HEK293 (cell line): ENCODE measurements at regions not wholly inside any gene's neighbourhood (a gene's known extent, or its start where the extent isn't known, plus 50 kb on each side); places are given as distances from the start of the nearest gene placed in this dataset.

ENCODE experiments used
- CTCF ChIA-PET: fragments of 350-600 bp; formaldehyde crosslinking; extraction: SDS; loops from one replicate; lab custom pipeline; 2021; ENCODE audit warnings: antibody characterized with exemption; lab: Yijun Ruan, JAX
- POLR2A ChIA-PET: fragments of 300-600 bp; formaldehyde crosslinking; extraction: SDS; loops from one replicate; lab custom pipeline; 2020; ENCODE audit warnings: antibody characterized with exemption, inconsistent platforms; lab: Yijun Ruan, JAX
- H3K27ac ChIP-seq: fragments of 200-500 bp; sonication (Bioruptor generic); 2 replicates; pipeline ENCODE4 v1.5.1; 2014; ENCODE audit warnings: low read depth, low read length, control low read depth, inconsistent platforms; ENCODE audit errors: extremely low read depth
- H3K36me3 ChIP-seq, 2 experiments: fragments of 200-500 bp in 1 of 2; sonication (Bioruptor generic) in 1 of 2; 1 replicate in 1 of 2; 2 replicates in 1 of 2; pipeline ENCODE4 v1.5.1; 2014 to 2017; ENCODE audit warnings: inconsistent platforms in 2 of 2, low read length in 2 of 2; ENCODE audit not compliant: control insufficient read depth in 2 of 2, insufficient read depth in 1 of 2
- H3K4me1 ChIP-seq: fragments of 200-500 bp; sonication (Bioruptor generic); 2 replicates; pipeline ENCODE4 v1.5.1; 2014; ENCODE audit warnings: mild to moderate bottlenecking, low read length, inconsistent platforms; ENCODE audit not compliant: control insufficient read depth, insufficient read depth
- H3K4me3 ChIP-seq: 2 replicates; pipeline ENCODE4 v1.5.1; 2011; ENCODE audit warnings: low read depth, mild to moderate bottlenecking, control low read depth, low read length, moderate library complexity
- H3K9me3 ChIP-seq: fragments of 200-500 bp; sonication (Bioruptor generic); 2 replicates; pipeline ENCODE4 v1.5.1; 2014; ENCODE audit warnings: low read depth, low read length, inconsistent platforms; ENCODE audit not compliant: control insufficient read depth, insufficient read depth
- GLI4 ChIP-seq: fragments of 450-650 bp; formaldehyde crosslinking; IDR thresholded peaks from 2 replicates; pipeline ENCODE4 v1.5.1; 2016; ENCODE audit warnings: missing biosample characterization, missing genetic modification characterization
- HOXC10 ChIP-seq: sonication (generic); formaldehyde crosslinking; IDR thresholded peaks from 2 replicates; pipeline ENCODE4 v1.8.1; 2023; ENCODE audit warnings: mild to moderate bottlenecking, missing genetic modification reagents
- MZF1 ChIP-seq: fragments of 450-650 bp; formaldehyde crosslinking; IDR thresholded peaks from 2 replicates; pipeline ENCODE4 v1.5.1; 2017; ENCODE audit warnings: missing biosample characterization, missing genetic modification characterization, borderline replicate concordance
- OSR2 ChIP-seq: fragments of 450-650 bp; formaldehyde crosslinking; IDR thresholded peaks from 2 replicates; pipeline ENCODE4 v1.5.1; 2016; ENCODE audit warnings: missing biosample characterization, missing genetic modification characterization
- ZBTB17 ChIP-seq: fragments of 450-650 bp; formaldehyde crosslinking; IDR thresholded peaks from 2 replicates; pipeline ENCODE4 v1.5.1; 2016; ENCODE audit warnings: missing biosample characterization, missing genetic modification characterization
- ZNF112 ChIP-seq: fragments of 450-650 bp; formaldehyde crosslinking; IDR thresholded peaks from 2 replicates; pipeline ENCODE4 v1.5.0; 2017; ENCODE audit warnings: missing biosample characterization, missing genetic modification characterization
- ZNF133 ChIP-seq: fragments of 450-650 bp; formaldehyde crosslinking; IDR thresholded peaks from 2 replicates; pipeline ENCODE4 v1.5.1; 2016; ENCODE audit warnings: missing biosample characterization, missing genetic modification characterization
- ZNF202 ChIP-seq: fragments of 450-650 bp; formaldehyde crosslinking; IDR thresholded peaks from 2 replicates; pipeline ENCODE4 v1.5.1; 2016; ENCODE audit warnings: missing biosample characterization, missing genetic modification characterization, borderline replicate concordance
- ZNF239 ChIP-seq: fragments of 450-650 bp; formaldehyde crosslinking; IDR thresholded peaks from 2 replicates; pipeline ENCODE4 v1.5.1; 2016; ENCODE audit warnings: missing biosample characterization, missing genetic modification characterization
- ZNF302 ChIP-seq: fragments of 450-650 bp; formaldehyde crosslinking; IDR thresholded peaks from 2 replicates; pipeline ENCODE4 v1.5.1; 2016; ENCODE audit warnings: missing biosample characterization, missing genetic modification characterization, low read depth
- ZNF37A ChIP-seq: fragments of 450-650 bp; IDR thresholded peaks from 2 replicates; pipeline ENCODE4 v1.5.1; 2018; ENCODE audit warnings: missing biosample characterization, missing genetic modification characterization
- ZNF394 ChIP-seq: fragments of 450-650 bp; formaldehyde crosslinking; IDR thresholded peaks from 2 replicates; pipeline ENCODE4 v1.5.1; 2016; ENCODE audit warnings: missing biosample characterization, missing genetic modification characterization, mild to moderate bottlenecking, moderate library complexity, borderline replicate concordance
- ZNF544 ChIP-seq: fragments of 450-650 bp; formaldehyde crosslinking; IDR thresholded peaks from 2 replicates; pipeline ENCODE4 v1.5.0; 2017; ENCODE audit warnings: missing biosample characterization, missing genetic modification characterization
- ZNF600 ChIP-seq: fragments of 450-650 bp; formaldehyde crosslinking; IDR thresholded peaks from 2 replicates; pipeline ENCODE4 v1.5.1; 2016; ENCODE audit warnings: missing biosample characterization, missing genetic modification characterization
- ZNF621 ChIP-seq: fragments of 450-650 bp; formaldehyde crosslinking; IDR thresholded peaks from 2 replicates; pipeline ENCODE4 v1.5.1; 2017; ENCODE audit warnings: missing biosample characterization, missing genetic modification characterization
- ZNF623 ChIP-seq: fragments of 450-650 bp; formaldehyde crosslinking; IDR thresholded peaks from 2 replicates; pipeline ENCODE4 v1.5.1; 2016; ENCODE audit warnings: missing biosample characterization, missing genetic modification characterization
- ZNF670 ChIP-seq: fragments of 450-650 bp; formaldehyde crosslinking; IDR thresholded peaks from 2 replicates; pipeline ENCODE4 v1.5.1; 2016; ENCODE audit warnings: missing biosample characterization, missing genetic modification characterization, low read depth
- ZSCAN23 ChIP-seq: fragments of 450-650 bp; formaldehyde crosslinking; IDR thresholded peaks from 2 replicates; pipeline ENCODE4 v1.5.1; 2016; ENCODE audit warnings: missing biosample characterization, missing genetic modification characterization
- TF ChIP-seq, protein P1 (sequence below): fragments of 450-650 bp; formaldehyde crosslinking; conservative IDR thresholded peaks from 2 replicates; pipeline ENCODE4 v1.5.1; 2016; ENCODE audit warnings: low read depth, missing biosample characterization, missing genetic modification characterization
- TF ChIP-seq, protein P2 (sequence below): fragments of 450-650 bp; formaldehyde crosslinking; IDR thresholded peaks from 2 replicates; pipeline ENCODE4 v1.5.1; 2016; ENCODE audit warnings: missing biosample characterization, missing genetic modification characterization
- TF ChIP-seq, protein P3 (sequence below): fragments of 450-650 bp; formaldehyde crosslinking; IDR thresholded peaks from 2 replicates; pipeline ENCODE4 v1.5.1; 2016; ENCODE audit warnings: missing biosample characterization, missing genetic modification characterization
- TF ChIP-seq, protein P4 (sequence below): fragments of 450-650 bp; formaldehyde crosslinking; IDR thresholded peaks from 2 replicates; pipeline ENCODE4 v1.5.1; 2016; ENCODE audit warnings: missing biosample characterization, missing genetic modification characterization
- TF ChIP-seq, protein P5 (sequence below): fragments of 450-650 bp; formaldehyde crosslinking; IDR thresholded peaks from 2 replicates; pipeline ENCODE4 v1.5.1; 2016; ENCODE audit warnings: missing biosample characterization, missing genetic modification characterization, borderline replicate concordance

DNA sequence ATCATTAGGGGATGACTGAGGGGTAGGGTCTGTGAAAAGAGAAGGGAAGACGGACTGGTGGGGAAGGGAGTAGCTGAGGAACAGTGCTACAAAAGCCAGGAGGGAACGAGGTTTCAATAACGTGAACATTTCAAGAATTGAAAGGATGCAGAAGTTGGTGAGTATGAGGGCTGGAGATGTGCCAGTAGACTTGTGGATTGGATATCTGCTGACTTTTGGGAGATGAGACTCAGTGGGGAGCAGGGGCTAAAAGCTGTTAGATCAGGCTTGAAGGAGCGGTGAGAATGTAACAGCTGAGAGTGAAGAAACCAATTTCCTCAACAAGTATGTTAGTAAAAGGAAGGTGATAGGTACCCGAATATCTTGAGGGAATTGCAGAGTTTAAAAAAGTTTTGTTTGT, 65.2 kb downstream of the GTPBP8 start:
- TF ChIP-seq ZNF621 (tag by site-specific recombination) (no peak), ZNF600 (tag by site-specific recombination) (no peak), ZBTB17 (tag by site-specific recombination) (no peak), ZNF670 (no peak), ZSCAN23 (no peak), ZNF623 (no peak), ZNF302 (tag by site-specific recombination) (no peak), ZNF133 (no peak), ZNF37A (tag by site-specific recombination) (no peak), ZNF202 (no peak), ZNF544 (tag by site-specific recombination) (no peak)
- TF ChIP-seq, protein P1, sequence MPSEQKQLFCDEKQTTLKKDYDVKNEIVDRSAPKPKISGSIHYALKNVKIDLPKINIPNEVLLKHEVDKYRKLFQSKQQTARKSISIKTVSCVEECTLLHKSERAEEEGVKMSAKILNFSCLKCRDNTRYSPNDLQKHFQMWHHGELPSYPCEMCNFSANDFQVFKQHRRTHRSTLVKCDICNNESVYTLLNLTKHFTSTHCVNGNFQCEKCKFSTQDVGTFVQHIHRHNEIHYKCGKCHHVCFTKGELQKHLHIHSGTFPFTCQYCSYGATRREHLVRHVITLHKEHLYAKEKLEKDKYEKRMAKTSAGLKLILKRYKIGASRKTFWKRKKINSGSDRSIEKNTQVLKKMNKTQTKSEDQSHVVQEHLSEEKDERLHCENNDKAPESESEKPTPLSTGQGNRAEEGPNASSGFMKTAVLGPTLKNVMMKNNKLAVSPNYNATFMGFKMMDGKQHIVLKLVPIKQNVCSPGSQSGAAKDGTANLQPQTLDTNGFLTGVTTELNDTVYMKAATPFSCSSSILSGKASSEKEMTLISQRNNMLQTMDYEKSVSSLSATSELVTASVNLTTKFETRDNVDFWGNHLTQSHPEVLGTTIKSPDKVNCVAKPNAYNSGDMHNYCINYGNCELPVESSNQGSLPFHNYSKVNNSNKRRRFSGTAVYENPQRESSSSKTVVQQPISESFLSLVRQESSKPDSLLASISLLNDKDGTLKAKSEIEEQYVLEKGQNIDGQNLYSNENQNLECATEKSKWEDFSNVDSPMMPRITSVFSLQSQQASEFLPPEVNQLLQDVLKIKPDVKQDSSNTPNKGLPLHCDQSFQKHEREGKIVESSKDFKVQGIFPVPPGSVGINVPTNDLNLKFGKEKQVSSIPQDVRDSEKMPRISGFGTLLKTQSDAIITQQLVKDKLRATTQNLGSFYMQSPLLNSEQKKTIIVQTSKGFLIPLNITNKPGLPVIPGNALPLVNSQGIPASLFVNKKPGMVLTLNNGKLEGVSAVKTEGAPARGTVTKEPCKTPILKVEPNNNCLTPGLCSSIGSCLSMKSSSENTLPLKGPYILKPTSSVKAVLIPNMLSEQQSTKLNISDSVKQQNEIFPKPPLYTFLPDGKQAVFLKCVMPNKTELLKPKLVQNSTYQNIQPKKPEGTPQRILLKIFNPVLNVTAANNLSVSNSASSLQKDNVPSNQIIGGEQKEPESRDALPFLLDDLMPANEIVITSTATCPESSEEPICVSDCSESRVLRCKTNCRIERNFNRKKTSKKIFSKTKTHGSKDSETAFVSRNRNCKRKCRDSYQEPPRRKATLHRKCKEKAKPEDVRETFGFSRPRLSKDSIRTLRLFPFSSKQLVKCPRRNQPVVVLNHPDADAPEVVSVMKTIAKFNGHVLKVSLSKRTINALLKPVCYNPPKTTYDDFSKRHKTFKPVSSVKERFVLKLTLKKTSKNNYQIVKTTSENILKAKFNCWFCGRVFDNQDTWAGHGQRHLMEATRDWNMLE, result no peak
- TF ChIP-seq, protein P2, sequence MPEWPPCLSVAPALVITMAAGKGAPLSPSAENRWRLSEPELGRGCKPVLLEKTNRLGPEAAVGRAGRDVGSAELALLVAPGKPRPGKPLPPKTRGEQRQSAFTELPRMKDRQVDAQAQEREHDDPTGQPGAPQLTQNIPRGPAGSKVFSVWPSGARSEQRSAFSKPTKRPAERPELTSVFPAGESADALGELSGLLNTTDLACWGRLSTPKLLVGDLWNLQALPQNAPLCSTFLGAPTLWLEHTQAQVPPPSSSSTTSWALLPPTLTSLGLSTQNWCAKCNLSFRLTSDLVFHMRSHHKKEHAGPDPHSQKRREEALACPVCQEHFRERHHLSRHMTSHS, result no peak
- POLR2A ChIA-PET, result no interaction called here
- CTCF ChIA-PET, result interaction anchor here (1.2 kb wide), 1 partner anchor 21 kb away, joined by 4 read pairs; no protein-coding TSS in a partner anchor
- Histone ChIP-seq H3K27ac (no peak overlapping the region), H3K4me3 (no peak overlapping the region), H3K9me3 (no peaks in the 10 kb centered on the region), H3K36me3 (no peaks in the 10 kb centered on the region), H3K4me1 (no peaks in the 10 kb centered on the region)

DNA sequence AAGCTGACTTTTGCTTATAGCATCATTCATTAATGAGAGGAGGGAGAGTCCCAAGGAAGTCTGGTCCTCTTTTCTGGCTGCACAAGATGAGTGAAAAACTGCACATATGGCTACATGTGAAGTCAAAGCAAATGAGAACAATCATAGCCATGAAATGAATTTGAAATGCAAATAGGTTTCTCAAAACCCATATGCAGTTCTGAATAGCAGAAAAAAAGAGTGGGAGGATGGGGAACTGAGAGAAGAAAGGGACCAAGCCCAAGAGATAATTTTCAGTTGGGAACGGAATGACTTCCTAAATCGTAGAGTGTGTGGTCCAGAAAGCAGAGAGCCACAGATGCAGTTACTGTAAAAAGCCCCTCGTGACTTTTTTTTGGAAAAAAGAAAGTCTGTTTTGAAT, 66.3 kb downstream of the GTPBP8 start:
- no peaks in the 10 kb centered on the region for H3K9me3 ChIP-seq
- CTCF ChIA-PET, result interaction anchor here (0.6 to 1.3 kb wide), 3 partner anchors 48 to 232 kb away, joined by 3 read pairs; no protein-coding TSS in a partner anchor
- H3K4me3 ChIP-seq, result no peak overlapping the region
- POLR2A ChIA-PET, result no interaction called here
- no peaks in the 10 kb centered on the region for H3K4me1 ChIP-seq
- H3K27ac ChIP-seq, result no peak overlapping the region
- no peaks in the 10 kb centered on the region for H3K36me3 ChIP-seq
- TF ChIP-seq ZNF623 (no peak), GLI4 (tag by site-specific recombination) (no peak), ZNF394 (tag by site-specific recombination) (no peak), ZNF239 (no peak), ZNF112 (tag by site-specific recombination) (no peak), HOXC10 (CRISPR knock-in tag) (no peak), OSR2 (tag by site-specific recombination) (no peak), MZF1 (no peak)
- TF ChIP-seq, protein P3, sequence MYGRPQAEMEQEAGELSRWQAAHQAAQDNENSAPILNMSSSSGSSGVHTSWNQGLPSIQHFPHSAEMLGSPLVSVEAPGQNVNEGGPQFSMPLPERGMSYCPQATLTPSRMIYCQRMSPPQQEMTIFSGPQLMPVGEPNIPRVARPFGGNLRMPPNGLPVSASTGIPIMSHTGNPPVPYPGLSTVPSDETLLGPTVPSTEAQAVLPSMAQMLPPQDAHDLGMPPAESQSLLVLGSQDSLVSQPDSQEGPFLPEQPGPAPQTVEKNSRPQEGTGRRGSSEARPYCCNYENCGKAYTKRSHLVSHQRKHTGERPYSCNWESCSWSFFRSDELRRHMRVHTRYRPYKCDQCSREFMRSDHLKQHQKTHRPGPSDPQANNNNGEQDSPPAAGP (tag by site-specific recombination), result no peak
- TF ChIP-seq, protein P4, sequence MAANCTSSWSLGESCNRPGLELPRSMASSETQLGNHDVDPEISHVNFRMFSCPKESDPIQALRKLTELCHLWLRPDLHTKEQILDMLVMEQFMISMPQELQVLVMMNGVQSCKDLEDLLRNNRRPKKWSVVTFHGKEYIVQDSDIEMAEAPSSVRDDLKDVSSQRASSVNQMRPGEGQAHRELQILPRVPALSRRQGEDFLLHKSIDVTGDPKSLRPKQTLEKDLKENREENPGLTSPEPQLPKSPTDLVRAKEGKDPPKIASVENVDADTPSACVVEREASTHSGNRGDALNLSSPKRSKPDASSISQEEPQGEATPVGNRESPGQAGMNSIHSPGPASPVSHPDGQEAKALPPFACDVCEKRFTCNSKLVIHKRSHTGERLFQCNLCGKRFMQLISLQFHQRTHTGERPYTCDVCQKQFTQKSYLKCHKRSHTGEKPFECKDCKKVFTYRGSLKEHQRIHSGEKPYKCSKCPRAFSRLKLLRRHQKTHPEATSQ (tag by site-specific recombination), result no peak
- TF ChIP-seq, protein P5, sequence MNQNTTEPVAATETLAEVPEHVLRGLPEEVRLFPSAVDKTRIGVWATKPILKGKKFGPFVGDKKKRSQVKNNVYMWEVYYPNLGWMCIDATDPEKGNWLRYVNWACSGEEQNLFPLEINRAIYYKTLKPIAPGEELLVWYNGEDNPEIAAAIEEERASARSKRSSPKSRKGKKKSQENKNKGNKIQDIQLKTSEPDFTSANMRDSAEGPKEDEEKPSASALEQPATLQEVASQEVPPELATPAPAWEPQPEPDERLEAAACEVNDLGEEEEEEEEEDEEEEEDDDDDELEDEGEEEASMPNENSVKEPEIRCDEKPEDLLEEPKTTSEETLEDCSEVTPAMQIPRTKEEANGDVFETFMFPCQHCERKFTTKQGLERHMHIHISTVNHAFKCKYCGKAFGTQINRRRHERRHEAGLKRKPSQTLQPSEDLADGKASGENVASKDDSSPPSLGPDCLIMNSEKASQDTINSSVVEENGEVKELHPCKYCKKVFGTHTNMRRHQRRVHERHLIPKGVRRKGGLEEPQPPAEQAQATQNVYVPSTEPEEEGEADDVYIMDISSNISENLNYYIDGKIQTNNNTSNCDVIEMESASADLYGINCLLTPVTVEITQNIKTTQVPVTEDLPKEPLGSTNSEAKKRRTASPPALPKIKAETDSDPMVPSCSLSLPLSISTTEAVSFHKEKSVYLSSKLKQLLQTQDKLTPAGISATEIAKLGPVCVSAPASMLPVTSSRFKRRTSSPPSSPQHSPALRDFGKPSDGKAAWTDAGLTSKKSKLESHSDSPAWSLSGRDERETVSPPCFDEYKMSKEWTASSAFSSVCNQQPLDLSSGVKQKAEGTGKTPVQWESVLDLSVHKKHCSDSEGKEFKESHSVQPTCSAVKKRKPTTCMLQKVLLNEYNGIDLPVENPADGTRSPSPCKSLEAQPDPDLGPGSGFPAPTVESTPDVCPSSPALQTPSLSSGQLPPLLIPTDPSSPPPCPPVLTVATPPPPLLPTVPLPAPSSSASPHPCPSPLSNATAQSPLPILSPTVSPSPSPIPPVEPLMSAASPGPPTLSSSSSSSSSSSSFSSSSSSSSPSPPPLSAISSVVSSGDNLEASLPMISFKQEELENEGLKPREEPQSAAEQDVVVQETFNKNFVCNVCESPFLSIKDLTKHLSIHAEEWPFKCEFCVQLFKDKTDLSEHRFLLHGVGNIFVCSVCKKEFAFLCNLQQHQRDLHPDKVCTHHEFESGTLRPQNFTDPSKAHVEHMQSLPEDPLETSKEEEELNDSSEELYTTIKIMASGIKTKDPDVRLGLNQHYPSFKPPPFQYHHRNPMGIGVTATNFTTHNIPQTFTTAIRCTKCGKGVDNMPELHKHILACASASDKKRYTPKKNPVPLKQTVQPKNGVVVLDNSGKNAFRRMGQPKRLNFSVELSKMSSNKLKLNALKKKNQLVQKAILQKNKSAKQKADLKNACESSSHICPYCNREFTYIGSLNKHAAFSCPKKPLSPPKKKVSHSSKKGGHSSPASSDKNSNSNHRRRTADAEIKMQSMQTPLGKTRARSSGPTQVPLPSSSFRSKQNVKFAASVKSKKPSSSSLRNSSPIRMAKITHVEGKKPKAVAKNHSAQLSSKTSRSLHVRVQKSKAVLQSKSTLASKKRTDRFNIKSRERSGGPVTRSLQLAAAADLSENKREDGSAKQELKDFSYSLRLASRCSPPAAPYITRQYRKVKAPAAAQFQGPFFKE, result no peak
